Heart left ventricle (tissue), 16 donors: ENCODE measurements at regions not wholly inside any gene's neighbourhood (a gene's known extent, or its start where the extent isn't known, plus 50 kb on each side); places are given as distances from the start of the nearest gene placed in this dataset.

Source experiments
- ATAC-seq, 4 donors: fragments of 200-7000 bp; cut with Tn5 transposase; one replicate each; pipeline ENCODE4 v1.9.1; 2020 to 2022; ENCODE audit warnings: moderate library complexity in 4 of 4, mild to moderate bottlenecking in 3 of 4, moderate number of reproducible peaks in 1 of 4
- DNase-seq, 5 donors: peaks; one replicate each; pipeline ENCODE4 v3.0.0-alpha.2; 2020
- H3K27ac ChIP-seq, 12 donors: fragments of 200-600 bp; sonication (generic) in 4 of 12; one replicate each; pipeline versions ENCODE4 v1.5.0 to v1.8.0; 2016 to 2022; ENCODE audit warnings: mild to moderate bottlenecking in 2 of 12
- H3K27me3 ChIP-seq, 9 donors: fragments of 200-600 bp; sonication (generic) in 2 of 9; one replicate each; pipeline versions ENCODE4 v1.5.1 to v1.8.0; 2016 to 2022; ENCODE audit warnings: mild to moderate bottlenecking in 3 of 9
- H3K36me3 ChIP-seq, 9 donors: fragments of 200-600 bp; sonication (generic) in 2 of 9; one replicate each; pipeline versions ENCODE4 v1.5.0 to v1.8.0; 2018 to 2022; ENCODE audit warnings: mild to moderate bottlenecking in 2 of 9
- H3K4me1 ChIP-seq, 12 donors: fragments of 200-600 bp; sonication (generic) in 4 of 12; one replicate each; pipeline versions ENCODE4 v1.5.0 to v1.8.0; 2016 to 2022; ENCODE audit warnings: mild to moderate bottlenecking in 3 of 12
- H3K4me3 ChIP-seq, 12 donors: fragments of 200-600 bp; sonication (generic) in 4 of 12; one replicate each; pipeline versions ENCODE4 v1.5.0 to v1.8.0; 2017 to 2022; ENCODE audit warnings: mild to moderate bottlenecking in 9 of 12, moderate library complexity in 4 of 12
- H3K9me3 ChIP-seq, 12 donors: fragments of 200-600 bp; sonication (generic) in 4 of 12; one replicate each; pipeline versions ENCODE4 v1.5.0 to v1.8.0; 2016 to 2022; ENCODE audit warnings: mild to moderate bottlenecking in 1 of 12
- POLR2A ChIP-seq, 2 donors: fragments of 450-650 bp; IDR thresholded peaks; one replicate each; pipeline ENCODE4 v1.6.1; 2017; ENCODE audit warnings: antibody characterized with exemption in 2 of 2, mild to moderate bottlenecking in 2 of 2, moderate library complexity in 2 of 2
- WGBS, 4 donors: extraction: QIAGEN DNeasy Blood & Tissue Kit in 2 of 4; methylation state at CpG; one replicate each; pipeline versions ENCODE4 v1.1.5 to v1.1.7; 2013 to 2018; 5-methylcytosine and 5-hydroxymethylcytosine counted together
- intact Hi-C, 10 donors: fragments of 100-400 bp; cut with DNase I; formaldehyde crosslinking; loops; one replicate each; pipeline versions ENCODE4 v1.11.1 to v1.14.2; 2022
- TF ChIP-seq, protein P1 (sequence below), 12 donors: fragments of 200-600 bp; sonication (generic) in 4 of 12; IDR thresholded peaks; one replicate each; pipeline versions ENCODE4 v1.5.0 to v1.8.0; 2018 to 2022; ENCODE audit warnings: antibody characterized with exemption in 12 of 12, mild to moderate bottlenecking in 5 of 12
- donor health status: ischemic (EF 13 %, LVEDD 7.1; RV severe dilation, severe dysfunction).
- donor health status: healthy with polysubstance abuse.
- donor health status: DM: no; HTN: yes; CAD: no.
- donor health status: DM: no; HTN: no; CAD: no.
- donor health status: ischemic (EF 25% LVEDD 6.9; RV normal size, moderate dysfunction).
- donor health status: ischemic (EF 25% LVEDD 5.7; RV mildly dilated, moderate dysfunction).
- donor health status: healthy.
- donor health status: DM: yes; HTN: yes; CAD: no.
- donor health status: ischemic (EF 35%, LVEDD 5.7; RV mildly dilated, moderate dysfunction).
- donor health status: nonischemic (EF 11% LVEDD 7.7; RV severe dilation, severe dysfunction).
- donor health status: DM: yes; HTN: yes; CAD: no.
- donor health status: PGD.
- donor health status: ischemic (EF 29% LVEDD 5.4; RV normal size, mild dysfunction).
- donor health status: nonischemic (EF 23%, LVEDD 6.1; RV moderate dilation, normal function).

DNA sequence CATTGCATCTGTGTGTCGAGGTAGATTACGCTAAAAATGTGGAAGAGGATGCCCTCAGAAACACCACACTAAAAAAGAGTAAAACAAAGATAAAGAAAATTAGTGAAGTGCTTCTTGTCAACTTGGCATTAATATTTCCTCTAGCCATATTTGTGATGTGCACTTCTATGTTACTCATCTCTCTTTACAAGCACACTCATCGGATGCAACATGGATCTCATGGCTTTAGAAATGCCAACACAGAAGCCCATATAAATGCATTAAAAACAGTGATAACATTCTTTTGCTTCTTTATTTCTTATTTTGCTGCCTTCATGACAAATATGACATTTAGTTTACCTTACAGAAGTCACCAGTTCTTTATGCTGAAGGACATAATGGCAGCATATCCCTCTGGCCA, 79.0 kb upstream of the SCIN start:
- no peaks in the 10 kb centered on the region for H3K36me3 ChIP-seq
- H3K4me3 ChIP-seq = no peak overlapping the region
- no peak for TF ChIP-seq POLR2A (IDR thresholded peaks at IDR 0.05)
- TF ChIP-seq, protein P1, sequence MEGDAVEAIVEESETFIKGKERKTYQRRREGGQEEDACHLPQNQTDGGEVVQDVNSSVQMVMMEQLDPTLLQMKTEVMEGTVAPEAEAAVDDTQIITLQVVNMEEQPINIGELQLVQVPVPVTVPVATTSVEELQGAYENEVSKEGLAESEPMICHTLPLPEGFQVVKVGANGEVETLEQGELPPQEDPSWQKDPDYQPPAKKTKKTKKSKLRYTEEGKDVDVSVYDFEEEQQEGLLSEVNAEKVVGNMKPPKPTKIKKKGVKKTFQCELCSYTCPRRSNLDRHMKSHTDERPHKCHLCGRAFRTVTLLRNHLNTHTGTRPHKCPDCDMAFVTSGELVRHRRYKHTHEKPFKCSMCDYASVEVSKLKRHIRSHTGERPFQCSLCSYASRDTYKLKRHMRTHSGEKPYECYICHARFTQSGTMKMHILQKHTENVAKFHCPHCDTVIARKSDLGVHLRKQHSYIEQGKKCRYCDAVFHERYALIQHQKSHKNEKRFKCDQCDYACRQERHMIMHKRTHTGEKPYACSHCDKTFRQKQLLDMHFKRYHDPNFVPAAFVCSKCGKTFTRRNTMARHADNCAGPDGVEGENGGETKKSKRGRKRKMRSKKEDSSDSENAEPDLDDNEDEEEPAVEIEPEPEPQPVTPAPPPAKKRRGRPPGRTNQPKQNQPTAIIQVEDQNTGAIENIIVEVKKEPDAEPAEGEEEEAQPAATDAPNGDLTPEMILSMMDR (IDR thresholded peaks at IDR 0.05) = no peak
- ATAC-seq (no peak), DNase-seq (no peak)
- intact Hi-C loops = loop anchor here in 9 of 10 donors (5.0 to 10.0 kb wide), 10 partner anchors 34 to 1067 kb away; partner anchors contain the start of gene THSD7A (in 6 of the 9)
- H3K27me3 ChIP-seq = no peaks in the 10 kb centered on the region
- H3K9me3 ChIP-seq = no peaks in the 10 kb centered on the region
- WGBS, 4 donors = 62 to 91% (median 86%) methylated on average over 3 of the region's 3 CpGs
- H3K27ac ChIP-seq = no peak overlapping the region
- no peaks in the 10 kb centered on the region for H3K4me1 ChIP-seq

DNA sequence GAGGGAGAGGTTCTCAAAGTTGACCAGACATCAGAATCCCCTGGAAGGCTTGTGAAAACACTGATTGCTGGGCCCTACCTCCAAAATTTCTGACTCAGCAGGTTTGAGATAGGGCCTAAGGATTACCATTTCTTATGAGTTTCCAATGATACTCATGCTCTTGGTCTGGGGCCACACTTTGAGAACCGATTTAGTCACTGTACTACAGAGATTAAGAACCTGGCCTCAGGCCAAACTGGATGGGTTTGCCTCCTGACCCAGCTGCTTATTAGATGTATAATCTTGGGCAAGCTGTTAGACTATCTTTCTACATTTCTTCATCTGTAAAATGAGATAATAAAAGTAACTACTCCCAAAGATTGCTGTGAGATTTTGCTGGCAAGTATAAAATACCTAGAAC, 77.1 kb upstream of the SCIN start:
- intact Hi-C loops = loop anchor here in 9 of 10 donors (5.0 to 10.0 kb wide), 10 partner anchors 36 to 1069 kb away; partner anchors contain the start of gene THSD7A (in 6 of the 9)
- no peak for DNase-seq
- H3K4me1 ChIP-seq = no peaks in the 10 kb centered on the region
- ATAC-seq = no peak
- TF ChIP-seq POLR2A (IDR thresholded peaks at IDR 0.05) = no peak
- TF ChIP-seq, protein P1 (IDR thresholded peaks at IDR 0.05) = no peak
- WGBS, 4 donors = 8 to 12% (median 10%) methylated on average over 1 of the region's 1 CpG
- no peaks in the 10 kb centered on the region for H3K9me3 ChIP-seq
- H3K27ac ChIP-seq = no peak overlapping the region
- no peaks in the 10 kb centered on the region for H3K36me3 ChIP-seq
- H3K4me3 ChIP-seq = no peak overlapping the region
- no peaks in the 10 kb centered on the region for H3K27me3 ChIP-seq

DNA sequence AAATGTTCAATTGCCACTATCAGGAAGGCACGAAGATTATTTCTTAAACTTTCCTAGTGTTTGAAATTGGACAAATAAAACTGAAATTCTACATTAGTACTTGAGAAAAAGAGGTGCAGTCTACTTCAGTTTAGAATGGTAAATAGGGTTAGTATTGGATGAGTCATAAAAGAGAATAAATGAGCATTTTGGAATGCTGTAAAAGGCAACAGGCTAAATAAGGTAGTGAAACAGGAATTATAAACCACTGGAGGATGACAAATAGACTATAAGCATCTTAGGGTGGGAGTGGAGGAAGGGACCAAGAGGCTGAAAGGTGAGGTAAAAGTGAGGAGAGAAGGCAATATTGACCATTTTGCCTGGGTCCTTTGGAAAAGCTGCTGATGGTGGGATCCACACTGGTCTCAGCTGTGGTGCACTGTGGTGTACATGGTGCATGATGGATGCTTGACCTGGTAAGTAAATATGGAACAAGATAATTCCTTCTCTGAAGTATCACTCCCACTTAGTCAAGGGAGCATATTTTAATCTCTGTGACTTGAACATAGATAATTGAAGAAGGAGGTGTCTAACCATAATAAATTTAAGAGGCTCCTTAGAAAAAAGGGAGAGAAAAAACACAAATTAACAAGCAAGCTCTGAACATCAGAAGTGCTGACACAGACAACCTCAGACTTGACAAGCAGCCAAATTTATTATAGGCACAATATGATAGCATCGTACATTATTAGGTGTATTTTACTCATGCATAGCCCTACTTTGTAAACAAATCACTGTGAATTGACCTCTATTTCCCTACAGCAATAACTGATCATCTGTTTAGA, 76.4 kb upstream of the SCIN start:
- Histone ChIP-seq H3K4me3 (no peak overlapping the region), H3K27ac (no peak overlapping the region), H3K4me1 (no peaks in the 10 kb centered on the region), H3K27me3 (no peaks in the 10 kb centered on the region), H3K36me3 (no peaks in the 10 kb centered on the region), H3K9me3 (no peaks in the 10 kb centered on the region)
- intact Hi-C loops = loop anchor here in 9 of 10 donors (5.0 to 10.0 kb wide), 10 partner anchors 37 to 1069 kb away; partner anchors contain the start of gene THSD7A (in 6 of the 9)
- 55 to 58% (median 56%) methylated on average over 2 of the region's 2 CpGs for WGBS, 4 donors
- ATAC-seq = no peak
- DNase-seq = no peak
- no peak for TF ChIP-seq POLR2A (IDR thresholded peaks at IDR 0.05)
- TF ChIP-seq, protein P1 (IDR thresholded peaks at IDR 0.05) = no peak

DNA sequence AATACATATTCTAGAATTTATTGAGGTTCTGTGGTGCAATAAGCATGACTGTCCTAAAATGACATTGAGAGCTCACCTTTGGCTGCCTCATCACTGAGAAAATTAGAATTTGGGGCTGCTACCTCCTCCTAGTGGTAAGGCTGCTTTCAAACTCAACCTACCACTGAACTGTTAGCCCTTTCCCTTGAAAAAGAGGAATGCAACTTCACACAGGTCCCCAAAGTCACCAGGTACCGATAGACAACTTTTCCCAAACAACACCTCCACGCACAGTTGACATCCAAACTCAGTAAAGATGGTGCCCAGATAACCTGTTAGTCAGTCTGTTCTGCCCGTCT, 75.9 kb upstream of the SCIN start:
- intact Hi-C loops = loop anchor here in 9 of 10 donors (5.0 to 10.0 kb wide), 10 partner anchors 37 to 1070 kb away; partner anchors contain the start of gene THSD7A (in 6 of the 9)
- no peak for TF ChIP-seq POLR2A (IDR thresholded peaks at IDR 0.05)
- TF ChIP-seq, protein P1 (IDR thresholded peaks at IDR 0.05) = no peak
- DNase-seq (no peak), ATAC-seq (no peak)
- no peaks in the 10 kb centered on the region for H3K4me1 ChIP-seq
- H3K4me3 ChIP-seq = no peak overlapping the region
- no peak overlapping the region for H3K27ac ChIP-seq
- no peaks in the 10 kb centered on the region for H3K36me3 ChIP-seq
- no peaks in the 10 kb centered on the region for H3K27me3 ChIP-seq
- H3K9me3 ChIP-seq = no peaks in the 10 kb centered on the region
- WGBS, 4 donors = 87 to 93% (median 89%) methylated on average over 3 of the region's 3 CpGs
